HFF-Myc (cell line): ENCODE measurements at regions not wholly inside any gene's neighbourhood (a gene's known extent, or its start where the extent isn't known, plus 50 kb on each side); places are given as distances from the start of the nearest gene placed in this dataset.

Source experiments
- DNase-seq: peaks from one replicate; pipeline ENCODE4 v3.0.0-alpha.2; 2011; ENCODE audit warnings: low read depth; ENCODE audit errors: extremely low read depth
- H3K4me3 ChIP-seq: replicated peaks from 2 replicates; pipeline ENCODE4 v1.5.1; 2011; ENCODE audit warnings: low read depth, mild to moderate bottlenecking, control low read depth, low read length
- TF ChIP-seq, protein P1 (sequence below): IDR thresholded peaks from 2 replicates; pipeline ENCODE4 v1.5.1; 2012; ENCODE audit warnings: mild to moderate bottlenecking, low read depth, low read length, control low read depth; ENCODE audit errors: missing control alignments

DNA sequence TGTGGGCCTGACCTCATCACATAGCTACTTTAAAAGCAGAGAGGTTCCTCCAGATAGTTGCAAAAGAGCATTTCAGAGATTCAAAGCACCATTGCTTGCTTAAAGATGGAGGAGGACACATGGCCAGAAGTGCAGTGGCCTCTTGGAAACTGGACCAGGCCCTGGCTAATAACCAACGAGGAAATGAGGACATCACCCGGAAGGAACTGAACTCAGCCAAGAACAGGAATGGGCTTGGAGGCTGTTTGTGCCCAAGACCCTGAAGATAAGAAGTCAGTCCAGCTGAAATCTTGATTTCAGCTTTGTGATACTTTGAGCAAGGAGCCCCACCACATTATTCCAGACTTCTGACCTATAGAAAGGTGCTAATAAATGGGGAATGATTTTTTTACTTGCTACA lies 437.0 kb downstream of the PTPRC start:
- no peak for DNase-seq
- H3K4me3 ChIP-seq: no peak overlapping the region
- TF ChIP-seq, protein P1, sequence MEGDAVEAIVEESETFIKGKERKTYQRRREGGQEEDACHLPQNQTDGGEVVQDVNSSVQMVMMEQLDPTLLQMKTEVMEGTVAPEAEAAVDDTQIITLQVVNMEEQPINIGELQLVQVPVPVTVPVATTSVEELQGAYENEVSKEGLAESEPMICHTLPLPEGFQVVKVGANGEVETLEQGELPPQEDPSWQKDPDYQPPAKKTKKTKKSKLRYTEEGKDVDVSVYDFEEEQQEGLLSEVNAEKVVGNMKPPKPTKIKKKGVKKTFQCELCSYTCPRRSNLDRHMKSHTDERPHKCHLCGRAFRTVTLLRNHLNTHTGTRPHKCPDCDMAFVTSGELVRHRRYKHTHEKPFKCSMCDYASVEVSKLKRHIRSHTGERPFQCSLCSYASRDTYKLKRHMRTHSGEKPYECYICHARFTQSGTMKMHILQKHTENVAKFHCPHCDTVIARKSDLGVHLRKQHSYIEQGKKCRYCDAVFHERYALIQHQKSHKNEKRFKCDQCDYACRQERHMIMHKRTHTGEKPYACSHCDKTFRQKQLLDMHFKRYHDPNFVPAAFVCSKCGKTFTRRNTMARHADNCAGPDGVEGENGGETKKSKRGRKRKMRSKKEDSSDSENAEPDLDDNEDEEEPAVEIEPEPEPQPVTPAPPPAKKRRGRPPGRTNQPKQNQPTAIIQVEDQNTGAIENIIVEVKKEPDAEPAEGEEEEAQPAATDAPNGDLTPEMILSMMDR: no peak

DNA sequence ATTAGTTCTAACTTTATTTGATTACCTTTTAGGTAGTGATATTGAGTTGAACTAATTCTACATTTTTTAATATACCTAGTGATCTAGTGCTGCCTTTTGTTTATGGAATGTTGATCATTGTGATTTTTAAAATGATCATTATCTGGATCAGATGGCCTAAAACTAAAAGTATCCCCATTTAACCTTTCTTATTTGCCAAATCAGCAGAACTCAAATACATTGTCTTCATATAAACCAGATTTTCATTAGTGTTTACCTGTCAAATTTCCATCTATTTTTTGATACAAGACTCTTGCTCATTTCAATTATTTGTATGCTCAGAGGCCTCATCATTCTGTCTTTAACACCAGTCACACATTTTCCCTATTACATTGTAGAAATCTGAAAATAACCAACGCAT lies 441.2 kb downstream of the PTPRC start:
- DNase-seq: no peak
- TF ChIP-seq, protein P1: no peak

DNA sequence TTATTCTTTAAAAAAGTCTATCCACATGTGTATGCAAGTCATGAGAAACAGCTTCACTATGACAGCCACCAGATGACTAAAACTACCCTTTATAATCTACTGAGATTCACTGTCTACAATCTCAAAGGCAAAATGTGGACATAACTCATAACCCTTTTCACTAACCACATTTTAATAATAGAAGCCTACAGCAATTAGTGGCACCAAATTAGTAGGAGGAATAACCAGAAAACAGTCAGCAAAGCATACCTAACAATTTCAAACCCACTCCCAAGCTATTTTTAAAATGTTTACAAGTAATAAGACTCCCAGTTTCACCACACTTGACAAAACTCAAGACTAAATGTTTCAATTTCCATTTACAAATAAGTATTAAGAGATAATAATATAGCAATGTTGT lies 442.9 kb downstream of the PTPRC start:
- TF ChIP-seq, protein P1: no peak
- DNase-seq: no peak

More for the DNA sequence above, 441.2 kb downstream of the PTPRC start:
- H3K4me3 ChIP-seq: no peak overlapping the region

DNA sequence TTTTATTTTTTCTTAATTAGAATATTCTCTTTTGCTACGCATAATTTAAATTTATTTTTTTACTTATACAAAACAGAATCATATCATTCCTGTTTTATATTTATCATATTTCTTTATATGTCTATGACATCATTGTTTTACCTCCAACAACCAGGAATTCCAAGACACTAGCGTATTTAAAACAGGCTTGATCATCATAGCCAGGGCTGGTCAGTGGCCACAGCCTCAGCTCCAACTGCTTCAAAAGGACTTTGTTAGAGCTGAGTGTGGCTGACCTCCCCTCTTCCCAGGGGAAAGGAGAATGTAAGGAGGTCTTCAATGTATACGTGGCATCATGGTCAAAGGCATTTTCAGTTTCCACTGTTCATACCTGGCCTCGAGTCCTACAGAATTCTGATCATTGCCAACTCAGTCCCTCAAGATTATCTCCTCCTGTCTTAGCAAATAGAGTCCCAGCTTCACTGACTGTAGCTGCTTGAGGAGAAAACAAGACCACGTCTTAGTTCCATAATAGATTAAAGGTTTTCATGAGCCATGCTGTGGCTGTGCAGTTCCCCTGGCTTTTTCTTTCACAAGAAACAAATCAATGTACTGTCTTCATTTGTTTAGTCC lies 444.0 kb downstream of the PTPRC start:
- TF ChIP-seq, protein P1: no peak
- DNase-seq: no peak
- no peak overlapping the region for H3K4me3 ChIP-seq

More for the DNA sequence above, 442.9 kb downstream of the PTPRC start:
- H3K4me3 ChIP-seq: no peak overlapping the region

DNA sequence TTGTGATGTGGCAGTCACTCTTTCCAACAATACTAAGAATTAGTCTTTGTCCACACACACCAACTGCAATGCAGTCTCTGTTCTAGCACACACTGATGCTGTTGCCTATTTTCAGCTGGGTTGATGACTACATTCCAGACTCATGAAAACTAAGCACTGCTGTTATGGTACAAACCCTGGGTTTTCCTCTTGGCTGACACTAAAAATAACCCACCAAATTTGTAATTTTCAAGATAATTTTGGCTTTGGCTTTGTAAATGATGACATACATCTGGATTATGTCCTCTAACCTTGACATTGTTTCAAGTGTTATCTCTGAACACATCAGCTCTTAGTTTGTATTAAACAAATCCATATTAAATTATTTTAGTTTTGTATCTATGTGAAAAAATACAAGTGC lies 444.8 kb downstream of the PTPRC start:
- DNase-seq: no peak

DNA sequence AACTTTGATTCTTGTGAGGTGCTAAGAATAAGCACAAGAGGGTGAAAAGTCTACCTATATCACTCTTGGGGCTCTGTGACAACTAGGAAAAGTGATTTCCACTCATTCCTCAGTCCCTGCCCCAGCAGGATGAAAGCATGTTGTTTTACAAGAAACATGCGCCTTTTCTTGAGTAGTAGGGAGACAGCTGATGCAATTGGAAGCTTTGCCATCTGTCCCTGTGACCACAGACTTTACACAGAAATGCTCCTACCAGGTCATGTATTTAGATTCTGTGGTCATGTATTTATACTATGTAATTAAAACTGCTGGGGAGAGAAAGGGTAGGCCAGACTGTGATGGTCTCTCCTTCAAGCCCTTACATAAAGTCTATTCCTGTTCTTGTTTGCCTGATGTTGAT lies 445.5 kb downstream of the PTPRC start:
- TF ChIP-seq, protein P1: no peak
- DNase-seq: peak; percentile 3
- H3K4me3 ChIP-seq: no peak overlapping the region

More for the DNA sequence above, 444.8 kb downstream of the PTPRC start:
- TF ChIP-seq, protein P1: no peak
- H3K4me3 ChIP-seq: no peak overlapping the region

DNA sequence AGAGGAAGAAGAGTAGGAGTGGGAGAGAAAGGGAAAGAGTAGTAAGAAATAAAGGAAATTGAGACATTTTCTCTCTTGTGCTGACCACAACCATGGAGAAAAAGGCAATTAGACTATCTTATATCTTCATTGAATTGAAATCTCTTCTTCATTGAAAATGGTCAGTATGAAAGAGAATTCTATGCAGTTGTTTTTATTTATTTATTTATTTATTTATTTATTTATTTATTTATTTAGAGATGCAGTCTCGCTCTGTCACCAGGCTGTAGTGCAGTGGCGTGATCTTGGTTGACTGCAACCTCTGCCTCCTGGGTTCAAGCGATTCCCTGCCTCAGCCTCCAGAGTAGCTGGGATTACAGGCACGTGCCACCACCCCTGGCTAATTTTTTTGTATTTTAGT lies 447.1 kb downstream of the PTPRC start:
- DNase-seq: no peak
- TF ChIP-seq, protein P1: no peak
- no peak overlapping the region for H3K4me3 ChIP-seq
